ENCODE measurements at regions not wholly inside any gene's neighbourhood (a gene's known extent, or its start where the extent isn't known, plus 50 kb on each side); places are given as distances from the start of the nearest gene placed in this dataset.

GRCh38 chr10:78524342-78524741 lies 490.7 kb downstream of the RPS24 start:
- no peak for DNase-seq (ENCODE audit: low spot score)
- H2AFZ ChIP-seq (ENCODE audit: low read length): no peak overlapping the region
- H3K36me3 ChIP-seq (ENCODE audit: insufficient read depth, low read length): no peaks in the 10 kb centered on the region
- H3K9me3 ChIP-seq (ENCODE audit: low read length): no peaks in the 10 kb centered on the region
- intact Hi-C loops (cut with micrococcal nuclease; ENCODE audit: unreplicated experiment): no loop called here
- POLR2A ChIA-PET: interaction anchor here (0.7 kb wide), 1 partner anchor 442 kb away, joined by 3 read pairs; no protein-coding TSS in a partner anchor
- CTCF ChIA-PET (ENCODE audit: unreplicated experiment): no interaction called here
- H3K4me2 ChIP-seq (ENCODE audit: low read length): no peak overlapping the region
- no peak for TF ChIP-seq EZH2phosphoT487 (IDR thresholded peaks at IDR 0.05; ENCODE audit: borderline replicate concordance, low read depth, low read length)
- TF ChIP-seq CTCF (conservative IDR thresholded peaks at IDR 0.05; ENCODE audit: low read length): no peak
- H3K9me2 ChIP-seq (ENCODE audit: insufficient read depth, low read length): no peaks in the 10 kb centered on the region
- BruUV-seq (replicated peaks): no TSS peak
- no peak overlapping the region for H3K27ac ChIP-seq (ENCODE audit: low read depth, low read length, poor library complexity, severe bottlenecking)
- no peak overlapping the region for H3K4me3 ChIP-seq (ENCODE audit: low read depth, low read length, poor library complexity, severe bottlenecking)
- H3K4me1 ChIP-seq (ENCODE audit: insufficient read depth, low read length, poor library complexity, severe bottlenecking): no peaks in the 10 kb centered on the region
- H4K20me1 ChIP-seq (ENCODE audit: insufficient read depth, low read length): no peaks in the 10 kb centered on the region
- H3K79me2 ChIP-seq (ENCODE audit: insufficient read depth, low read depth, low read length): no peaks in the 10 kb centered on the region

GRCh38 chr10:78524941-78525340 lies 491.3 kb downstream of the RPS24 start:
- ChIA-PET POLR2A (no interaction called here), CTCF (ENCODE audit: unreplicated experiment) (no interaction called here)
- no peak for DNase-seq (ENCODE audit: low spot score)
- Histone ChIP-seq H3K27ac (ENCODE audit: low read depth, low read length, poor library complexity, severe bottlenecking) (no peak overlapping the region), H3K36me3 (ENCODE audit: insufficient read depth, low read length) (no peaks in the 10 kb centered on the region), H3K9me3 (ENCODE audit: low read length) (no peaks in the 10 kb centered on the region), H3K4me2 (ENCODE audit: low read length) (no peak overlapping the region), H3K9me2 (ENCODE audit: insufficient read depth, low read length) (no peaks in the 10 kb centered on the region), H4K20me1 (ENCODE audit: insufficient read depth, low read length) (no peaks in the 10 kb centered on the region), H3K4me1 (ENCODE audit: insufficient read depth, low read length, poor library complexity, severe bottlenecking) (no peaks in the 10 kb centered on the region), H3K79me2 (ENCODE audit: insufficient read depth, low read depth, low read length) (no peaks in the 10 kb centered on the region), H2AFZ (ENCODE audit: low read length) (no peak overlapping the region), H3K4me3 (ENCODE audit: low read depth, low read length, poor library complexity, severe bottlenecking) (no peak overlapping the region)
- intact Hi-C loops (cut with micrococcal nuclease; ENCODE audit: unreplicated experiment): no loop called here
- no TSS peak for BruUV-seq (replicated peaks)
- TF ChIP-seq EZH2phosphoT487 (IDR thresholded peaks at IDR 0.05; ENCODE audit: borderline replicate concordance, low read depth, low read length): no peak
- TF ChIP-seq CTCF (conservative IDR thresholded peaks at IDR 0.05; ENCODE audit: low read length): no peak

GRCh38 chr10:78526347-78526746 lies 492.7 kb downstream of the RPS24 start:
- no peaks in the 10 kb centered on the region for H3K79me2 ChIP-seq (ENCODE audit: insufficient read depth, low read depth, low read length)
- no peak overlapping the region for H3K4me2 ChIP-seq (ENCODE audit: low read length)
- no peak overlapping the region for H2AFZ ChIP-seq (ENCODE audit: low read length)
- H3K27ac ChIP-seq (ENCODE audit: low read depth, low read length, poor library complexity, severe bottlenecking): no peak overlapping the region
- no TSS peak for BruUV-seq (replicated peaks)
- TF ChIP-seq CTCF (conservative IDR thresholded peaks at IDR 0.05; ENCODE audit: low read length) (no peak), EZH2phosphoT487 (IDR thresholded peaks at IDR 0.05; ENCODE audit: borderline replicate concordance, low read depth, low read length) (no peak)
- no peaks in the 10 kb centered on the region for H3K9me2 ChIP-seq (ENCODE audit: insufficient read depth, low read length)
- CTCF ChIA-PET (ENCODE audit: unreplicated experiment): no interaction called here
- POLR2A ChIA-PET: no interaction called here
- intact Hi-C loops (cut with micrococcal nuclease; ENCODE audit: unreplicated experiment): no loop called here
- H4K20me1 ChIP-seq (ENCODE audit: insufficient read depth, low read length): no peaks in the 10 kb centered on the region
- no peaks in the 10 kb centered on the region for H3K36me3 ChIP-seq (ENCODE audit: insufficient read depth, low read length)
- no peaks in the 10 kb centered on the region for H3K9me3 ChIP-seq (ENCODE audit: low read length)
- H3K4me3 ChIP-seq (ENCODE audit: low read depth, low read length, poor library complexity, severe bottlenecking): no peak overlapping the region
- no peak for DNase-seq (ENCODE audit: low spot score)
- H3K4me1 ChIP-seq (ENCODE audit: insufficient read depth, low read length, poor library complexity, severe bottlenecking): no peaks in the 10 kb centered on the region

Measured in OCI-LY7 (cell line).